NCI-H345 treated with DMSO at 0.1 percent for 48 hours (cell line): ENCODE measurements at regions not wholly inside any gene's neighbourhood (a gene's known extent, or its start where the extent isn't known, plus 50 kb on each side); places are given as distances from the start of the nearest gene placed in this dataset.

Experiments used
- DNase-seq: peaks from one replicate; lab custom pipeline; 2025; ENCODE audit not compliant: unreplicated experiment; lab: John Stamatoyannopoulos, UW

DNA sequence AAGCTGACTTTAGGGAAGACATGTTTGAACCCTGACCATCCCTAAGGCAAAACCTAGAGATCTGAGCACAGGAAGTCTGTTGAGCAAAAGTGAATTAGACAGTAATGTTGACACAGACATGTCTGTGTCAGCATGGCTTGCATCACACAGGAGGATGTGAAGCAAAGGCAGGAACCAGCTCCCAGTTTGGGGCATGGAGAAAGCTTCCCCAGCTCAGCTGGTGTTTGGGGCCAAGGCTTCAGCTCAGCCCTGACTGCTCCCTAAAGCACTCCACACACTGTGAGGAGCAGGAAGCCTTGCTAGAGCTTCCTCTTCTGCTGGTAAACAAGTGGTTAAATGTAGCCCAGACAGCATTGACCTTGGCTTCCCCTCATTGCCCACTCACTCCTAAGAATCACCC is 153.8 kb upstream of the UBL3 start:
- DNase-seq: no peak

- DNase-seq: no peak
These were observed 152.2 kb upstream of the UBL3 start for GRCh38 chr13:30002577-30002976.

DNA sequence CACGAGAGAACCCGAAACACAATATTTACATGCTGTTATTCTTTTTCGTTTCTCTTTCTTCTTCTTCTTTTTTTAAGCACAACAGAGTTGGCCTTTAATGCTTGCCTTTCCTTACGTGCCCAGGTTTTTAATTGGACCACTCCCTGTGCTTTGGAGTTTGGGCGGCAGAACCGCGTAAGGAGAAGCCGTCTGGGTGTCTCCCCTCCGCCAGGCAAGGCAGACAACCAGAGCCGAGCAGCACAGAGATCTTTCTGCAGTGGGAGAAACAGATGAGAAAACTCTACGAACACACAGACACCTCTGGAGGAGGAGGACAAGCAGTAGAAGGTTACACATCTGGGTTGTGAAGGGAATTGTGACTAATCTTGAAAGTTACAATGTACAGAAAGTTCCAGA is 150.0 kb upstream of the UBL3 start:
- no peak for DNase-seq

- DNase-seq: no peak
These were observed 149.3 kb upstream of the UBL3 start for GRCh38 chr13:29999492-30000369.

GRCh38 chr13:29996316-29996715 is 145.9 kb upstream of the UBL3 start:
- DNase-seq: no peak

- no peak for DNase-seq
These were observed 144.6 kb upstream of the UBL3 start for GRCh38 chr13:29994911-29995595.

GRCh38 chr13:29993716-29994488 is 143.5 kb upstream of the UBL3 start:
- no peak for DNase-seq

DNA sequence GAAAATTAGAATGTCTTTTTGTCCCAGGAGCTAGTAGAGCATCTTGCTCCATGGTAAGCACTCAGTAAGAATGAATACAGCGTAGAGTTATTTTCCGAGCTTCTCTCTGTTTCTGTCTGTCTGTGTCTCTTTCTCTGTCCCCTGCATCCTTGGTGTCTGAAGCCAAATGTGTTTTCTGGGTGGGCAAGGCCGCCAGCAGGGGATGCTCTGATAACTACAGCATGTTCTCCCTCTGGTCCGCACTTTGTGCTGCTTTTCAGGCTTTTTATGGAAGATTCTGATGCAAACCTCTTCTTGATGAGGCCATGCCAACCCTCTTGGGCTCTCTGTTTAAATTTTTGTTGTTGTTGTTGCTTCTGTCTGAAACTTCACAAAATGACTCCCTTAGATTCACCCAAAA is 142.8 kb upstream of the UBL3 start:
- DNase-seq: no peak

GRCh38 chr13:29991343-29991742 is 140.9 kb upstream of the UBL3 start:
- DNase-seq: no peak

DNA sequence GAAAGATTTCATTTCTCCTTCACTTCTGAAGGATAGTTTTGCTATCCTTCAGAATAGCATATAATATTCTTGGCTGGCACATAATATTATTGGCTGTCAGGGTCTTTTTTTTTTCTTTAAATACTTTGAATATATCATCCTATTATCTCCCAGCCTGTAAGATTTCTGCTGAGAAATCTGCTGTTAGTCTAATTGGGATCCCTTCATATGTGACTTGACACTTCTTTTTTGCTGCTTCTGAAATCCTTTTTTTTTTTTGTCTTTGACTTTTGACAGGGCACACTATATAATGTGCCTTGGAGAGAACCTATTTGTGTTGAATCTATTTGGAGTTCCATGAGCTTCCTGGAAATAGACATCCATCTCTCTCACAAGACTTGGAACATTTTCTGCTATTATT is 136.9 kb upstream of the UBL3 start:
- no peak for DNase-seq

GRCh38 chr13:29980339-29980738 is 129.9 kb upstream of the UBL3 start:
- no peak for DNase-seq

DNA sequence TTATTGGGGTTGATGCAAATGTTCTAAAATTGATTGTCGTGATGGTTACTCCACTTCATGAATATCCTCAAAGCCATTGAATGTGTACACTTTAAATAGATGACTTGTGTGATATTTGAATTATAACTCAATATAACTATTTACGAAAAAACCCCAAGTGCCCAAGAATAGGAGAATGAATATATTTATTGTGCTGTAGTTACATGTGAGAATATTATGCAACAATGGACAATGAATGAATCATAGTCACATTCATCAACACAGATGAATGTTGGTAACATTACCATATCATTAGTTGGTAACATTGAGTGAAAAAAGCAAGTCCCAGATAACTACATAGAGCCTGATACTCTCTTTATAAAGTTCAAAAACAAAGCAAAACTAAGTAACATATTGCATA is 127.8 kb upstream of the UBL3 start:
- DNase-seq: no peak

- DNase-seq: no peak
These were observed 127.2 kb upstream of the UBL3 start for GRCh38 chr13:29977476-29978120.

- DNase-seq: no peak
These were observed 126.1 kb upstream of the UBL3 start for GRCh38 chr13:29976535-29976934.

DNA sequence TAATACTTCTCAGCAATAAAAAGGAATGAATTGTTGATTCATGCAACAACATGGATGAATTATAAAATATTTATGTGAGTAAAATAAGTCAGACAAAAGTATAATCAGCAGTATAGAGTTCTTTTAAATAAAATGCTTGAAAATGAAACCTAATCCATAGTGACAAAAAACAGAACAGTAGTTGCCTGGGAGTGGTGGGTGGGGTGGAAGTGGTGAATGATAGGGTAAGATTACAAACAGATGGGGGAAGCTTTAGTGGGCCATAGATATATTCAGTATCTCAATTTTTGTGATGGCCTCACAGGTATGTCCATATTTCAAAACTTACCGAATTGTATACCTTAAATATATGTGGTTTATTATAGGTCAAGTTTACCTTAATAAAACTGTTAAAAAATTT is 124.9 kb upstream of the UBL3 start:
- DNase-seq: no peak

GRCh38 chr13:29969286-29969685 is 118.9 kb upstream of the UBL3 start:
- DNase-seq: no peak

DNA sequence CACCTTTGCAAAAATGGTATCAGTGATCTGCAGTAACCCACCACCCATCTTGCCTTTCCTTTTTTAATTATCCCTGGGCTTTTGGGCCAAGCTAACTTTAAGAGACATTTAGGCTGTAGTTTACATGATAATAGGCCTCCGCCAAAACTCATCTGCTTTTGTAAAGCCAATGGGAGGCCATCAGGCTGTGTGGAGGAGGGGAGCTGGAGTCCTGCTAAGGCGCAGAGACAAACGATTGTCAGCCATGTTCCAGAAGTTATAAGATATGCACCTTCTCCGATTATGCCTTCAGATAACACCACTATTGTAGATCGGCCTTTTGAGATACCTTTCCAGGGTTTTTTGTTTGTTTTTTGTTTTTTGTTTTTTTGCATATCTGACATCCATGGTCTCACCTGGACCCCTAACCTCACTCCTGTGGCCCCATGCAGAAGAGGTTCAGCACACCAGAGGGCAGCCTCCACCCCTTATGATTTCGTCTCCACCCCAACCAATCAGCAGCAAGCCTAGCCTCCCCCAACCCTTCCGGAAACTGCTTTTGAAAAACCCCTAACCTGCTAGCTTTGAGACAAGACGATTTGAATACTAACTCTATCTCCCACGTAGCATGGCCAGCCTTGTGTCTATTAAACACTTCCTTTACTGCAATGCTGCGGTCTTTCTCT is 113.9 kb upstream of the UBL3 start:
- DNase-seq: no peak

DNA sequence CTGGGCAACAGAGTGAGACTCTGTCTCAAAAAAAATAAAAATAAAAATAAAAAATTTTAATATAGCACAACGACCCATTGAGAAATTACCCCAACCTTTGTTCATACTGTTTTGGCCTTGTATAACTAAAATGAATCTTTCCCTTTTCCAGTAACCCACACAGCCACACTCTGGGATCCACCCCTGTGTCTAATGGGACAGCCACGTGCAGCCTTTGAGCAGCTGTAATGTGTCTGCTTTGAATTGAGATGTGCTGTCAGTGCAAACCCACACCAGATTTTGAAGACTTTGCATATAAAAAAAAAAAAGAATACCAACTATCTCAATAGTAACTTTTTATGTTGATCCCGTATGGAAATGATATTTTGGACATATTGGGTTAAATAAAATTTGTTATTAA is 112.7 kb upstream of the UBL3 start:
- DNase-seq: no peak

- DNase-seq: no peak
These were observed 110.7 kb upstream of the UBL3 start for GRCh38 chr13:29961036-29961670.

GRCh38 chr13:29959603-29960002 is 109.2 kb upstream of the UBL3 start:
- DNase-seq: no peak
